IMR-90 (cell line): ENCODE measurements at regions not wholly inside any gene's neighbourhood (a gene's known extent, or its start where the extent isn't known, plus 50 kb on each side); places are given as distances from the start of the nearest gene placed in this dataset.

ENCODE experiments used
- ATAC-seq: fragments of 200-7000 bp; cut with Tn5 transposase; 2 replicates; pipeline ENCODE4 v1.9.1; 2020; ENCODE audit warnings: low read depth, mild to moderate bottlenecking, moderate library complexity
- BruUV-seq: library from RNA; stranded (reverse); fragments of 400-500 nt; replicated peaks from 2 replicates; lab custom pipeline; 2021; lab: Mats Ljungman, UMichigan
- CTCF ChIA-PET: fragments of 300-600 bp; formaldehyde crosslinking; extraction: SDS; loops from one replicate; lab custom pipeline; 2021; ENCODE audit warnings: antibody characterized with exemption; lab: Yijun Ruan, JAX
- POLR2A ChIA-PET: fragments of 300-600 bp; sonication (Branson Sonifier 250); formaldehyde crosslinking; loops from one replicate; lab custom pipeline; 2022; ENCODE audit warnings: antibody characterized with exemption; ENCODE audit not compliant: unreplicated experiment; lab: Charles Lee
- DNase-seq: peaks from one replicate; pipeline ENCODE4 v3.0.0; 2013
- H2AFZ ChIP-seq: replicated peaks from 2 replicates; pipeline ENCODE3; 2013; ENCODE audit warnings: low read length, mild to moderate bottlenecking; ENCODE audit not compliant: poor library complexity
- H2AK5ac ChIP-seq: 2 replicates; pipeline ENCODE4 v1.6.1; 2013; ENCODE audit warnings: low read depth, low read length, inconsistent platforms
- H2AK9ac ChIP-seq: replicated peaks from 2 replicates; pipeline ENCODE3; 2013; ENCODE audit warnings: mild to moderate bottlenecking, low read depth, low read length, moderate library complexity; ENCODE audit not compliant: poor library complexity
- H2BK120ac ChIP-seq: 2 replicates; pipeline ENCODE4 v1.6.1; 2013; ENCODE audit warnings: low read depth, low read length, inconsistent platforms
- H2BK15ac ChIP-seq: 3 replicates; pipeline ENCODE4 v1.6.1; 2013; ENCODE audit warnings: low read depth, low read length, inconsistent platforms
- H2BK20ac ChIP-seq: 2 replicates; pipeline ENCODE4 v1.6.1; 2013; ENCODE audit warnings: low read depth, mild to moderate bottlenecking, inconsistent platforms, low read length, moderate library complexity
- H2BK5ac ChIP-seq: 2 replicates; pipeline ENCODE4 v1.6.1; 2013; ENCODE audit warnings: mild to moderate bottlenecking, low read depth, low read length, inconsistent platforms; ENCODE audit not compliant: poor library complexity, severe bottlenecking
- H3K14ac ChIP-seq: replicated peaks from 2 replicates; pipeline ENCODE4 v1.6.1; 2013; ENCODE audit warnings: low read depth, low read length, inconsistent platforms
- H3K18ac ChIP-seq: 2 replicates; pipeline ENCODE4 v1.6.1; 2013; ENCODE audit warnings: low read depth, low read length, control low read depth
- H3K23ac ChIP-seq: 2 replicates; pipeline ENCODE4 v1.6.1; 2013; ENCODE audit warnings: low read depth, low read length, inconsistent platforms
- H3K27ac ChIP-seq: 2 replicates; pipeline ENCODE4 v1.5.1; 2013; ENCODE audit warnings: mild to moderate bottlenecking, control low read depth, low read length; ENCODE audit not compliant: insufficient read depth
- H3K27me3 ChIP-seq: 2 replicates; pipeline ENCODE4 v1.6.1; 2013; ENCODE audit warnings: low read length; ENCODE audit not compliant: control insufficient read depth, insufficient read depth
- H3K36me3 ChIP-seq: 2 replicates; pipeline ENCODE4 v1.6.1; 2013; ENCODE audit warnings: low read length, mixed read lengths; ENCODE audit not compliant: control insufficient read depth, insufficient read depth
- H3K4ac ChIP-seq: 2 replicates; pipeline ENCODE4 v1.6.1; 2013; ENCODE audit warnings: low read depth, low read length, inconsistent platforms
- H3K4me1 ChIP-seq: 2 replicates; pipeline ENCODE4 v1.6.1; 2013; ENCODE audit warnings: low read length, mixed read lengths; ENCODE audit not compliant: control insufficient read depth, insufficient read depth
- H3K4me2 ChIP-seq: 2 replicates; pipeline ENCODE4 v1.6.1; 2013; ENCODE audit warnings: low read depth, mild to moderate bottlenecking, control low read depth, low read length, moderate library complexity
- H3K4me3 ChIP-seq: 2 replicates; pipeline ENCODE4 v1.5.1; 2013; ENCODE audit warnings: low read depth, mild to moderate bottlenecking, control low read depth, low read length, moderate library complexity; ENCODE audit not compliant: insufficient read depth
- H3K56ac ChIP-seq: 2 replicates; pipeline ENCODE4 v1.6.1; 2013; ENCODE audit warnings: low read length, inconsistent platforms; ENCODE audit not compliant: insufficient read depth; ENCODE audit errors: extremely low read depth
- H3K79me1 ChIP-seq, 2 experiments: 2 replicates each; pipeline ENCODE4 v1.6.1; 2013; ENCODE audit warnings: low read length in 2 of 2, inconsistent platforms in 1 of 2, low read depth in 1 of 2
- H3K9ac ChIP-seq: 2 replicates; pipeline ENCODE4 v1.6.1; 2013; ENCODE audit warnings: low read depth, low read length, control low read depth
- H3K9me1 ChIP-seq: 2 replicates; pipeline ENCODE4 v1.6.1; 2013; ENCODE audit warnings: low read length, inconsistent platforms; ENCODE audit not compliant: insufficient read depth
- H3K9me3 ChIP-seq: 2 replicates; pipeline ENCODE4 v1.6.1; 2013; ENCODE audit warnings: low read length; ENCODE audit not compliant: control insufficient read depth, insufficient read depth
- H4K20me1 ChIP-seq: 2 replicates; pipeline ENCODE4 v1.6.1; 2013; ENCODE audit warnings: low read length, inconsistent platforms; ENCODE audit not compliant: insufficient read depth
- H4K5ac ChIP-seq: 2 replicates; pipeline ENCODE4 v1.6.1; 2013; ENCODE audit warnings: mild to moderate bottlenecking, low read depth, low read length, control low read depth
- H4K8ac ChIP-seq, 2 experiments: 2 replicates each; pipeline ENCODE4 v1.6.1; 2013; ENCODE audit warnings: low read depth in 2 of 2, low read length in 2 of 2, control low read depth in 1 of 2, inconsistent platforms in 1 of 2
- H4K91ac ChIP-seq: 2 replicates; pipeline ENCODE4 v1.6.1; 2013; ENCODE audit warnings: low read depth, low read length, inconsistent platforms; ENCODE audit not compliant: insufficient read depth
- CHD1 ChIP-seq: IDR thresholded peaks from 2 replicates; pipeline ENCODE4 v1.6.1; 2012; ENCODE audit warnings: low read depth, low read length, improper control_type of control experiment
- MAFK ChIP-seq: IDR thresholded peaks from 2 replicates; pipeline ENCODE4 v1.6.1; 2012; ENCODE audit warnings: low read depth, low read length, improper control_type of control experiment
- USF2 ChIP-seq: fragments of 150-350 bp; IDR thresholded peaks from 2 replicates; pipeline ENCODE4 v1.6.1; 2017; ENCODE audit warnings: mild to moderate bottlenecking, antibody characterized with exemption, low read length, low read depth
- WGBS, 2 experiments: methylation state at CpG; one replicate each; pipeline versions ENCODE4 v1.1.5 to v1.1.7; 2013; ENCODE audit warnings: missing lambda C conversion rate in 2 of 2; ENCODE audit not compliant: insufficient read length in 1 of 2; ENCODE audit errors: extremely low coverage in 2 of 2; 5-methylcytosine and 5-hydroxymethylcytosine counted together
- dilution Hi-C: fragments of 300-500 bp; cut with HindIII; formaldehyde crosslinking; loops from one replicate; pipeline ENCODE4 v1.14.3; 2018; ENCODE audit warnings: low sequenced_read_pairs; ENCODE audit not compliant: unreplicated experiment
- in situ Hi-C: fragments of 300-500 bp; cut with MboI; formaldehyde crosslinking; loops from 3 replicates; pipeline ENCODE4 v1.14.3; 2019; ENCODE audit warnings: low sequenced_read_pairs, inconsistent platforms, mixed read lengths
- intact Hi-C: fragments of 100-400 bp; cut with micrococcal nuclease; formaldehyde crosslinking; loops from 2 replicates; pipeline ENCODE4 v1.10.0; 2022

- Histone ChIP-seq H3K14ac (no peak overlapping the region), H3K79me1 (no peaks in the 10 kb centered on the region), H4K8ac (no peak overlapping the region), H3K36me3 (no peaks in the 10 kb centered on the region), H3K9ac (no peak overlapping the region), H2BK20ac (no peak overlapping the region), H3K4me2 (0 out of 2 replicates have a peak overlapping the region, but pooled peaks have one; percentile 4), H2AK5ac (no peak overlapping the region), H2AFZ (no peak overlapping the region), H2AK9ac (no peak overlapping the region), H4K20me1 (no peaks in the 10 kb centered on the region), H2BK5ac (no peak overlapping the region), H3K4me1 (no peaks in the 10 kb centered on the region), H3K27me3 (peaks cover 11% of the 10 kb centered on the region), H3K27ac (no peak overlapping the region), H3K4me3 (no peak overlapping the region), H4K5ac (no peak overlapping the region), H3K23ac (no peak overlapping the region), H4K91ac (no peak overlapping the region), H3K56ac (no peak overlapping the region), H3K4ac (no peak overlapping the region), H3K9me1 (no peaks in the 10 kb centered on the region), H2BK15ac (no peak overlapping the region), H3K9me3 (no peaks in the 10 kb centered on the region), H3K18ac (no peak overlapping the region), H2BK120ac (no peak overlapping the region)
- in situ Hi-C loops (loop anchor here (5.0 to 25.0 kb wide), 2 partner anchors 1082 to 1772 kb away; no protein-coding TSS in a partner anchor), dilution Hi-C loops (no loop called here), intact Hi-C loops (no loop called here)
- WGBS, 2 experiments: 0% methylated on average over 2 of the region's 9 CpGs; no CpG with 5 or more reads in 1 of the 2 experiments
- ChIA-PET POLR2A (no interaction called here), CTCF (interaction anchor here (1.0 kb wide), 2 partner anchors 12 to 1250 kb away, joined by 3 read pairs; no protein-coding TSS in a partner anchor)
- BruUV-seq: no TSS peak
- ATAC-seq (no peak), DNase-seq (no peak)
- TF ChIP-seq MAFK (no peak), USF2 (no peak), CHD1 (no peak)
Observed at GRCh38 chr12:115758877-115759620, 518.4 kb downstream of the MED13L start.
